Esophagus squamous epithelium (tissue), 5 donors: ENCODE measurements at regions not wholly inside any gene's neighbourhood (a gene's known extent, or its start where the extent isn't known, plus 50 kb on each side); places are given as distances from the start of the nearest gene placed in this dataset.

Experiments
- DNase-seq: peaks from one replicate; lab custom pipeline; 2025; lab: John Stamatoyannopoulos, UW
- H3K27ac ChIP-seq, 4 donors: fragments of 200-600 bp; sonication (generic); one replicate each; pipeline ENCODE4 v1.5.1; 2016 to 2019; ENCODE audit warnings: mild to moderate bottlenecking in 1 of 4
- H3K27me3 ChIP-seq, 4 donors: fragments of 200-600 bp; sonication (generic); 1 replicate in 3 of 4; 2 replicates in 1 of 4; pipeline versions ENCODE4 v1.5.1 to v1.6.0; 2017 to 2021; ENCODE audit warnings: antibody characterized with exemption in 1 of 4
- H3K36me3 ChIP-seq, 3 donors: fragments of 200-600 bp; sonication (generic); one replicate each; pipeline ENCODE4 v1.5.1; 2016 to 2019
- H3K4me1 ChIP-seq, 3 donors: fragments of 200-600 bp; sonication (generic); one replicate each; pipeline ENCODE4 v1.5.1; 2017 to 2019
- H3K4me3 ChIP-seq, 4 donors: fragments of 200-600 bp; sonication (generic); 1 replicate in 3 of 4; 2 replicates in 1 of 4; pipeline ENCODE4 v1.5.1; 2016 to 2019; ENCODE audit warnings: mild to moderate bottlenecking in 2 of 4, moderate library complexity in 1 of 4
- H3K9me3 ChIP-seq, 3 donors: fragments of 200-600 bp; sonication (generic); one replicate each; pipeline ENCODE4 v1.5.1; 2016 to 2019
- CTCF ChIP-seq, 6 experiments: fragments of 450-650 bp in 4 of 6; fragments of 200-600 bp in 2 of 6; sonication (generic) in 2 of 6; IDR thresholded peaks; one replicate each; pipeline ENCODE4 v1.5.1; 2016 to 2019; ENCODE audit warnings: antibody characterized with exemption in 6 of 6, mild to moderate bottlenecking in 4 of 6, moderate library complexity in 4 of 6
- POLR2A ChIP-seq, 4 donors: fragments of 450-650 bp; IDR thresholded peaks; one replicate each; pipeline ENCODE4 v1.6.1; 2017; ENCODE audit warnings: antibody characterized with exemption in 4 of 4, mild to moderate bottlenecking in 4 of 4, moderate library complexity in 3 of 4
- WGBS, 2 donors: methylation state at CpG; one replicate each; pipeline ENCODE4 v1.1.5; 2018; 5-methylcytosine and 5-hydroxymethylcytosine counted together
- intact Hi-C: fragments of 100-400 bp; cut with DNase I; formaldehyde crosslinking; loops from one replicate; pipeline ENCODE4 v1.15.0; 2022
- donor health status: DM: yes; HTN: yes; CAD: no.

- no peak for DNase-seq
- intact Hi-C loops = no loop called here
- WGBS, 2 donors = 54 to 80% methylated on average over 2 of the region's 2 CpGs
- Histone ChIP-seq H3K36me3 (no peaks in the 10 kb centered on the region), H3K4me3 (no peak overlapping the region), H3K4me1 (no peaks in the 10 kb centered on the region), H3K9me3 (no peaks in the 10 kb centered on the region), H3K27me3 (no peaks in the 10 kb centered on the region), H3K27ac (no peak overlapping the region)
- TF ChIP-seq CTCF (IDR thresholded peaks at IDR 0.05) (no peak), POLR2A (IDR thresholded peaks at IDR 0.05) (no peak)
Observed at GRCh38 chr13:21757763-21758162, 86.9 kb downstream of the FGF9 start.

DNA sequence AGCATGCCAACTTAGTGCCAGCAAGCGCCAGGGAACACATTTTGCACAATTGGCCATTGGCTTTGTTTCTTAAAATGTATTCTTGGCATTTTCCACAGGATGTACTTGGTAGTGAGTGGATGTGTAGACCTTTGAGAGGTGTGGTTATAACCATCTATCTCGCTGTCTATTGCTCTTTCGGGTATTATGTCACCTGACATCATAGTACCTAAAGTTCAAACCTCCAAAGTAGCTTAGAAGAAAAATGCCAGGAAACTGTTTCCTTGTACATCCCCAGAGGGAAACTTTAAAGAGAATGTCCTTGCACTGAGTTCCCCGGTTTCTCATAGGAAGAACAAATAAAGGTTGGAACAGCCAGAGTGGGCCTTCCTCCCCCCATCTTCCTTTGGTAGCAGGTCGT, 87.6 kb downstream of the FGF9 start:
- TF ChIP-seq POLR2A (IDR thresholded peaks at IDR 0.05) (no peak), CTCF (IDR thresholded peaks at IDR 0.05) (no peak)
- Histone ChIP-seq H3K27ac (no peak overlapping the region), H3K9me3 (no peaks in the 10 kb centered on the region), H3K36me3 (no peaks in the 10 kb centered on the region), H3K4me1 (no peaks in the 10 kb centered on the region), H3K4me3 (no peak overlapping the region), H3K27me3 (no peaks in the 10 kb centered on the region)
- 64 to 74% methylated on average over 5 of the region's 5 CpGs for WGBS, 2 donors
- intact Hi-C loops = no loop called here
- no peak for DNase-seq

DNA sequence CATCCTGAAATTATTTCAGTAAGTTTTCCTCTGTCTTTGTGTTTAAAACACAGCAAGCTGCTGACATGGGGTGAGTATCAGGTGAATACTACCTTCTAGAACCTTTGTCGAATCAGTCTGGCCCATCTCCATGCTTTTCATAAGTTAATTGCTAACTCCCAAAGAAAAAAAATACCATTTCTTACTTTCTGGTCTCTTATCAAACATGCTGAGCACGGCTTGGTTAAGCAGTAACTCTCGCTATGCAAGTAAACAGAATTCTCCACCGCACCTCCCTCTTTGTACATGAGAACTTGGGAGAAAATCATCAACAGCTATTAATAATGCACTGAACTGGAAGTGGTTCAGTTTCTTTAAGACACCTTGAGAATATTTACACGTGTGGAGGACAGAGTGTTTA, 88.6 kb downstream of the FGF9 start:
- no peak for DNase-seq
- intact Hi-C loops = no loop called here
- no peaks in the 10 kb centered on the region for H3K9me3 ChIP-seq
- TF ChIP-seq POLR2A (IDR thresholded peaks at IDR 0.05) = no peak
- no peak for TF ChIP-seq CTCF (IDR thresholded peaks at IDR 0.05)
- H3K4me1 ChIP-seq = no peaks in the 10 kb centered on the region
- no peak overlapping the region for H3K4me3 ChIP-seq
- 61% methylated on average over 5 of the region's 5 CpGs for WGBS, 2 donors
- no peaks in the 10 kb centered on the region for H3K27me3 ChIP-seq
- H3K36me3 ChIP-seq = no peaks in the 10 kb centered on the region
- H3K27ac ChIP-seq = no peak overlapping the region

- no peak for DNase-seq
- 75 to 83% methylated on average over 4 to 6 of the region's 6 CpGs for WGBS, 2 donors
- Histone ChIP-seq H3K27me3 (no peaks in the 10 kb centered on the region), H3K27ac (no peak overlapping the region), H3K36me3 (no peaks in the 10 kb centered on the region), H3K4me1 (no peaks in the 10 kb centered on the region), H3K4me3 (no peak overlapping the region), H3K9me3 (no peaks in the 10 kb centered on the region)
- TF ChIP-seq POLR2A (IDR thresholded peaks at IDR 0.05) = no peak
- TF ChIP-seq CTCF (IDR thresholded peaks at IDR 0.05) = no peak
- intact Hi-C loops = no loop called here
Observed at GRCh38 chr13:21759911-21760310, 89.0 kb downstream of the FGF9 start.

- H3K27ac ChIP-seq = no peak overlapping the region
- no peak overlapping the region for H3K4me3 ChIP-seq
- WGBS, 2 donors = 76 to 88% methylated on average over 4 to 5 of the region's 5 CpGs
- intact Hi-C loops = no loop called here
- H3K36me3 ChIP-seq = no peaks in the 10 kb centered on the region
- H3K27me3 ChIP-seq = no peaks in the 10 kb centered on the region
- no peak for TF ChIP-seq CTCF (IDR thresholded peaks at IDR 0.05)
- no peak for TF ChIP-seq POLR2A (IDR thresholded peaks at IDR 0.05)
- no peaks in the 10 kb centered on the region for H3K9me3 ChIP-seq
- no peaks in the 10 kb centered on the region for H3K4me1 ChIP-seq
- DNase-seq = no peak
Observed at GRCh38 chr13:21761770-21762169, 90.9 kb downstream of the FGF9 start.
